Activated CD8-positive, alpha-beta T cell treated with anti-CD3 and anti-CD28 coated beads for 36 hours (primary cell): ENCODE measurements at regions not wholly inside any gene's neighbourhood (a gene's known extent, or its start where the extent isn't known, plus 50 kb on each side); places are given as distances from the start of the nearest gene placed in this dataset.

Experiments
- ATAC-seq: fragments of 200-7000 bp; cut with Tn5 transposase; one replicate; pipeline ENCODE4 v1.10.0; 2021; ENCODE audit warnings: mild to moderate bottlenecking, moderate library complexity
- CTCF ChIA-PET: fragments of 350-600 bp; sonication (Branson Sonifier 250); formaldehyde crosslinking; loops from one replicate; lab custom pipeline; 2021; ENCODE audit warnings: antibody characterized with exemption; lab: Charles Lee
- POLR2A ChIA-PET: fragments of 350-600 bp; sonication (Branson Sonifier 250); formaldehyde crosslinking; loops from one replicate; lab custom pipeline; 2021; ENCODE audit warnings: antibody characterized with exemption; lab: Charles Lee
- DNase-seq: peaks from one replicate; pipeline ENCODE4 v3.0.0-alpha.2; 2020
- H3K27ac Mint-ChIP-seq: one replicate; pipeline ENCODE4 v1.8.0; 2021; ENCODE audit warnings: mild to moderate bottlenecking, mixed read lengths
- H3K27me3 Mint-ChIP-seq: one replicate; pipeline ENCODE4 v1.8.0; 2021; ENCODE audit warnings: mixed read lengths
- H3K36me3 Mint-ChIP-seq: one replicate; pipeline ENCODE4 v1.8.0; 2021; ENCODE audit warnings: low read depth, mixed read lengths
- H3K4me1 Mint-ChIP-seq: one replicate; pipeline ENCODE4 v1.8.0; 2021; ENCODE audit warnings: low read depth, mixed read lengths
- H3K4me3 Mint-ChIP-seq: one replicate; pipeline ENCODE4 v1.8.0; 2021; ENCODE audit warnings: mild to moderate bottlenecking, moderate library complexity, mixed read lengths
- H3K9me3 Mint-ChIP-seq: one replicate; pipeline ENCODE4 v1.8.0; 2021; ENCODE audit warnings: mixed read lengths
- CTCF ChIP-seq: fragments of 200-600 bp; IDR thresholded peaks from one replicate; pipeline ENCODE4 v1.8.0; 2022; ENCODE audit warnings: antibody characterized with exemption, mild to moderate bottlenecking
- intact Hi-C: fragments of 100-400 bp; cut with micrococcal nuclease; formaldehyde crosslinking; loops from one replicate; pipeline ENCODE4 v1.10.0; 2022

- DNase-seq (no peak), ATAC-seq (no peak)
- ChIA-PET CTCF (no interaction called here), POLR2A (no interaction called here)
- peaks cover 4% of the 10 kb centered on the region for H3K9me3 Mint-ChIP-seq
- H3K27ac Mint-ChIP-seq = no peak overlapping the region
- no peaks in the 10 kb centered on the region for H3K4me1 Mint-ChIP-seq
- no peaks in the 10 kb centered on the region for H3K36me3 Mint-ChIP-seq
- H3K27me3 Mint-ChIP-seq = peaks cover 7% of the 10 kb centered on the region
- no peak for TF ChIP-seq CTCF
- H3K4me3 Mint-ChIP-seq = no peak overlapping the region
- intact Hi-C loops = no loop called here
Observed at GRCh38 chr6:163679012-163679660, 264.6 kb downstream of the QKI start.

GRCh38 chr6:163675611-163676010 is 261.1 kb downstream of the QKI start:
- no peak for TF ChIP-seq CTCF
- CTCF ChIA-PET = no interaction called here
- Mint-ChIP-seq H3K27ac (no peak overlapping the region), H3K27me3 (no peaks in the 10 kb centered on the region), H3K9me3 (no peaks in the 10 kb centered on the region), H3K4me3 (no peak overlapping the region), H3K4me1 (no peaks in the 10 kb centered on the region), H3K36me3 (no peaks in the 10 kb centered on the region)
- POLR2A ChIA-PET = no interaction called here
- intact Hi-C loops = no loop called here
- ATAC-seq (no peak), DNase-seq (no peak)

DNA sequence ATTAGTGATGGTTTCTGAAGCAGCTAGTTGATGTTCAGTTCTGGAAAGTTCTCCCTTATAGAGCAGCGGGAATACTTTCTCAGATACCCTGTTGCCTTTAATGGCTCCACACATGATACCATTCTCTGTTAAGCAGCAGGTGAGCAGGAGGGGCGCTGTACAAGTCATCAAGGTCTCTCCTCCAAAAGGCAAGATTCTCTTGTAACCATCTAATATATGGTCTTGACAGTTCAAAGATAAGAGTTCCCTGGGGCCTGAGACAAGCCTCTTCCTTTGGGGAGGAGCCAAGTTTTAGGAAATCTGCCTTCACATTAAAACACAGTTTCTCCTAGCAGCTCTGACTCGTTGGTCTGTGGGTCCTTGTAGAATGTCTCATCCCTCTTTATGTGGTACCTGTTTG is 258.2 kb downstream of the QKI start:
- no peaks in the 10 kb centered on the region for H3K9me3 Mint-ChIP-seq

GRCh38 chr6:163671791-163672190 is 257.3 kb downstream of the QKI start:
- TF ChIP-seq CTCF = no peak
- DNase-seq = no peak
- Mint-ChIP-seq H3K27ac (no peak overlapping the region), H3K27me3 (no peaks in the 10 kb centered on the region), H3K36me3 (no peaks in the 10 kb centered on the region), H3K4me3 (no peak overlapping the region), H3K4me1 (peaks cover 12% of the 10 kb centered on the region), H3K9me3 (no peaks in the 10 kb centered on the region)
- POLR2A ChIA-PET = no interaction called here
- intact Hi-C loops = no loop called here
- ATAC-seq = no peak
- CTCF ChIA-PET = no interaction called here

More for the DNA sequence above, 258.2 kb downstream of the QKI start:
- CTCF ChIA-PET = no interaction called here
- Mint-ChIP-seq H3K27ac (no peak overlapping the region), H3K36me3 (no peaks in the 10 kb centered on the region), H3K4me1 (peaks cover 5% of the 10 kb centered on the region), H3K4me3 (no peak overlapping the region), H3K27me3 (no peaks in the 10 kb centered on the region)
- ATAC-seq (no peak), DNase-seq (no peak)
- POLR2A ChIA-PET = no interaction called here
- no peak for TF ChIP-seq CTCF
- intact Hi-C loops = no loop called here

GRCh38 chr6:163671355-163671754 is 256.8 kb downstream of the QKI start:
- intact Hi-C loops = no loop called here
- POLR2A ChIA-PET = no interaction called here
- ATAC-seq = no peak
- DNase-seq = no peak
- no peak overlapping the region for H3K4me3 Mint-ChIP-seq
- H3K36me3 Mint-ChIP-seq = no peaks in the 10 kb centered on the region
- no peak overlapping the region for H3K27ac Mint-ChIP-seq
- no peak for TF ChIP-seq CTCF
- no peaks in the 10 kb centered on the region for H3K9me3 Mint-ChIP-seq
- CTCF ChIA-PET = no interaction called here
- peaks cover 12% of the 10 kb centered on the region for H3K4me1 Mint-ChIP-seq
- no peaks in the 10 kb centered on the region for H3K27me3 Mint-ChIP-seq
